ENCODE measurements at regions not wholly inside any gene's neighbourhood (a gene's known extent, or its start where the extent isn't known, plus 50 kb on each side); places are given as distances from the start of the nearest gene placed in this dataset.

DNA sequence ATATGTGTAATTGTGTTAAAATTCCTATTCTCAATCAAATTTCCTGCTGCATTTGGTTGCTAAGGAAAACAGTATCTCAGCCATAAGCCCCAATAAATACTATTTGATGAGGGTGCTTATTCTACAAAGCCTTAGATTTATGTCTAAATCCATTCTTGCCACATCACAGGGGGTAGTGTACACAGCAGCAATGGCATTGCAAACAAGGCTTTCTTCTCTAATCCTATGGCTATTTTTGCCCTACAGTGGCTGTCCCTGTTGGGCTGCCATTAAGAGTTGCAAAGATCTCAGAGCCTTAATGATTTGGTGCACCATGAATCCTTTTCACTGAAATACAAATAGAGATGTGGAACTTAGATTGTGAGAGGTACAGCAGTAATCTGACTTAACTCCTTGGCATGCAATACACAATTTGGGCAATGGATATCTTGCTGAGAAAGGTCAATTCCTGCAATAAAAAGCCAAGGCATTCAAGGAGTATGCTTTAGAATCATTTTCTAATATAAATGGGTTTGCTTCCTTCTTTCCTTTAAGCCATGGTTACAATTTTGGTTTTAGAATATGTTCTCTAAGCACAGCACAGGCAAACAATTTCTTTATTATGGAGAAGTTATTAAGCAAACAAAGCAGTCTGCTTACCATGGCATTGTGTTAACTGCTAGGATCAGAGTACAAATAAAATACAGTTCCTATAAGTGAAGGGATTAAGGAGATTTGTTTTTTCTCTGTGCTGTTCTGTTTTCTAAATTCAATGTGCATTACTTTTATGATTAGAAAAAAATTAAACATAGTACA is 69.8 kb upstream of the CD302 start:
- DNase-seq (ENCODE audit: low read depth) = no peak
- H3K4me3 ChIP-seq (ENCODE audit: low read depth, low read length) = no peak overlapping the region
- TF ChIP-seq, protein P1, sequence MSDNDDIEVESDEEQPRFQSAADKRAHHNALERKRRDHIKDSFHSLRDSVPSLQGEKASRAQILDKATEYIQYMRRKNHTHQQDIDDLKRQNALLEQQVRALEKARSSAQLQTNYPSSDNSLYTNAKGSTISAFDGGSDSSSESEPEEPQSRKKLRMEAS (IDR thresholded peaks at IDR 0.05; ENCODE audit: low read depth, low read length) = no peak
- TF ChIP-seq, protein P2, sequence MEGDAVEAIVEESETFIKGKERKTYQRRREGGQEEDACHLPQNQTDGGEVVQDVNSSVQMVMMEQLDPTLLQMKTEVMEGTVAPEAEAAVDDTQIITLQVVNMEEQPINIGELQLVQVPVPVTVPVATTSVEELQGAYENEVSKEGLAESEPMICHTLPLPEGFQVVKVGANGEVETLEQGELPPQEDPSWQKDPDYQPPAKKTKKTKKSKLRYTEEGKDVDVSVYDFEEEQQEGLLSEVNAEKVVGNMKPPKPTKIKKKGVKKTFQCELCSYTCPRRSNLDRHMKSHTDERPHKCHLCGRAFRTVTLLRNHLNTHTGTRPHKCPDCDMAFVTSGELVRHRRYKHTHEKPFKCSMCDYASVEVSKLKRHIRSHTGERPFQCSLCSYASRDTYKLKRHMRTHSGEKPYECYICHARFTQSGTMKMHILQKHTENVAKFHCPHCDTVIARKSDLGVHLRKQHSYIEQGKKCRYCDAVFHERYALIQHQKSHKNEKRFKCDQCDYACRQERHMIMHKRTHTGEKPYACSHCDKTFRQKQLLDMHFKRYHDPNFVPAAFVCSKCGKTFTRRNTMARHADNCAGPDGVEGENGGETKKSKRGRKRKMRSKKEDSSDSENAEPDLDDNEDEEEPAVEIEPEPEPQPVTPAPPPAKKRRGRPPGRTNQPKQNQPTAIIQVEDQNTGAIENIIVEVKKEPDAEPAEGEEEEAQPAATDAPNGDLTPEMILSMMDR (IDR thresholded peaks at IDR 0.05; ENCODE audit: low read depth, low read length) = no peak
- TF ChIP-seq MYC (IDR thresholded peaks at IDR 0.05; ENCODE audit: low read depth, low read length) (no peak), POLR2A (IDR thresholded peaks at IDR 0.05; ENCODE audit: extremely low read depth, insufficient read length) (no peak)

DNA sequence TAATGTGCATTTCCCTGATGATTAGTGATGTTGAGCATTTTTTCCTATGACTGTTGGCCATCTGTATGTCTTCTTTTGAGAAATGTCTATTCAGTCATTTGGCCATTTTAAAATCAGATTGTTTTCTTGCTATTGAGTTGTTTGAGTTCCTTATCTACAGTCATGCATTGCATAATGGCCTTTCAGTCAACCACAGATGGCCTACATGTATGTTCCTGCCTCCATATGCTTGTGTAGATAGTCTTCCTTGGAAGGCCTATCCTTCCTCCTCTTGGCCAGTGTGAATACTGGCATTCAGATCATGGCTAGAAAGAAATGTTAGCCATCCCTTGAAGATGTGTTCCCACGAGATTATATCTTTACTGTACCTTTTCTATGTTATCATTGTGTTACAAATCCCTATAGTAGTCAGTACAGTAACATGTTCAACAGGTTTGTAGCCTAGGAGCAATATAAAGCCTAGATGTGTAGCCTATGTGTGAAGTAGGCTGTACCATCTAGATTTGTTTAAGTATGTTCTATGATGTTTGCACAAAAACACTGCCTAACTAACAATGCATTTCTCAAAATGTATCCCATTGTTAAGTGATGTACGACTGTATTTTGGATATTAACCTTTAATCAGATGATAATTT is 65.6 kb upstream of the CD302 start:
- peak; percentile 9 for DNase-seq (ENCODE audit: low read depth)
- TF ChIP-seq, protein P2 (IDR thresholded peaks at IDR 0.05; ENCODE audit: low read depth, low read length) = no peak
- TF ChIP-seq MYC (IDR thresholded peaks at IDR 0.05; ENCODE audit: low read depth, low read length) = no peak
- TF ChIP-seq POLR2A (IDR thresholded peaks at IDR 0.05; ENCODE audit: extremely low read depth, insufficient read length) = no peak
- TF ChIP-seq, protein P1 (IDR thresholded peaks at IDR 0.05; ENCODE audit: low read depth, low read length) = no peak
- H3K4me3 ChIP-seq (ENCODE audit: low read depth, low read length) = no peak overlapping the region

DNA sequence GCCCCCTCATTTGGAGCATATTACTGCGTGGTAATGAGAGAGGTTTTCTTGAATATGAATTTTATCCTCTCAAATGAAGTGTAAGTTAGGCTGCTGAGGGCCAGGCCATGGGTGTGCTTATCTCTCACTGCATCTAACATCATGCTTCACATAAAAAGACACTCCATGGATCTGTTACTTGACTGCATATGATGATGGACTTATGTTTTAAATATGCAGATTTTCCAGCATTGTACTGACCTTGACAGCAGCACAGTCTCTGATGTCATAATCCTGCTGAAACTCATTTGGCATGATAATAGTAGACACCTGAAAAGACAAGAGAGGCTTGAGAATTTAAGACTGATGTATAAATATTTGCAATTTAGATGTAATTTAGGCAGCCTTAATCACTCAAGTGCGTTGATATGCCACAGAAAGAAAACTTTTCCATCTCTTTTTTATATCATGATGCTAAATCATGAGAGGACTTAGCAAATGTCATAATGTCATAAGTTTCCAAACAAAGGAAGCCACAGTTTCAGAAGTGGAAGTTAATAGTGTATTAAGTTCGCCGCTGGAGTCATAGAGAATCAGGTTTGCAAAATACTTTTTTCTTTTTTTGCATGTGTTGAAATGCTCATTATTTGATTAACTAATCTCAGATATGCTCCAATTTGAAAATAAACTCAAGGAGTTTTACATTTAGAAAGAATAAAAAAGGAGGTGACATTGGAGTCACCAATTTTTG is 62.7 kb upstream of the CD302 start:
- no peak for DNase-seq (ENCODE audit: low read depth)
- no peak overlapping the region for H3K4me3 ChIP-seq (ENCODE audit: low read depth, low read length)
- TF ChIP-seq MYC (IDR thresholded peaks at IDR 0.05; ENCODE audit: low read depth, low read length) = no peak
- TF ChIP-seq, protein P1 (IDR thresholded peaks at IDR 0.05; ENCODE audit: low read depth, low read length) = no peak
- TF ChIP-seq, protein P2 (IDR thresholded peaks at IDR 0.05; ENCODE audit: low read depth, low read length) = no peak
- no peak for TF ChIP-seq POLR2A (IDR thresholded peaks at IDR 0.05; ENCODE audit: extremely low read depth, insufficient read length)

DNA sequence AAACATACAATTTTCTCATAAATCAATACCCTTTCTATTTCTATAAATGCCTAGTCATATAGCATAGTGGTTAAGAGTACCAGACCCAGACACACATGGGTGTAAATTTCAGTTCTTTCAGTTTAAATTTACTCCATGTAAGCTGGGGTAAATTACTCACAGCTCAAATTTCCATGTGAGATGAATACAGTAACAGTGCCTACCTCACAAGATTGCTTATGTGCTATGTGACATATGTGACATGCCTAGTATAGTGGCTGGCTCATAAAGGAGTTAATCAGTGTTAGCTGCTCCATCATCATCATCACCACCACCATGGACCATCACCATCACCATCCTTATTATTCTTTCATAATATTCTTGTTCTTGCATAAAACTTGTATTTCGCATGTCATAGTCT is 61.6 kb upstream of the CD302 start:
- no peak for DNase-seq (ENCODE audit: low read depth)
- TF ChIP-seq, protein P1 (IDR thresholded peaks at IDR 0.05; ENCODE audit: low read depth, low read length) = no peak
- no peak for TF ChIP-seq MYC (IDR thresholded peaks at IDR 0.05; ENCODE audit: low read depth, low read length)
- TF ChIP-seq, protein P2 (IDR thresholded peaks at IDR 0.05; ENCODE audit: low read depth, low read length) = no peak
- no peak for TF ChIP-seq POLR2A (IDR thresholded peaks at IDR 0.05; ENCODE audit: extremely low read depth, insufficient read length)
- H3K4me3 ChIP-seq (ENCODE audit: low read depth, low read length) = no peak overlapping the region

DNA sequence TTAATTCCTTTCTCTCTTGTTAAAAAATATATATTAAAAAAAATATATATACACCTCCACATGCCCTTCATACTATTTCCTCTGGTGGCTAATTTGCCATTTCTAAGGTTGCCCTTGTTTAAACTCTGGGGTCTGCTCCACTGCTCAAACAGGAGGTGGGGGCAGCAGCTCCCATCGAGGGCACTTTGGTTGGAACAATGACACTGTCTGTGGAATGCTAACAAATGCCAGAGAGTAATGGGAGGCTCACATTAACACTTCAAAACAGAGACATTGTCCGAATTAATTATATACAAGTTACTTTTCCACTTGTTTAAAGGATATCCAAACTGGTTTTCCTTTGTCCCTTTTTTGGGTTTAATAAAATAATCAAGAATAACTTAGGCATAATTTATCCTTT is 58.8 kb upstream of the CD302 start:
- TF ChIP-seq, protein P2 (IDR thresholded peaks at IDR 0.05; ENCODE audit: low read depth, low read length) = no peak
- TF ChIP-seq MYC (IDR thresholded peaks at IDR 0.05; ENCODE audit: low read depth, low read length) (no peak), POLR2A (IDR thresholded peaks at IDR 0.05; ENCODE audit: extremely low read depth, insufficient read length) (no peak)
- TF ChIP-seq, protein P1 (IDR thresholded peaks at IDR 0.05; ENCODE audit: low read depth, low read length) = no peak
- no peak for DNase-seq (ENCODE audit: low read depth)

More for the DNA sequence above, 58.8 kb upstream of the CD302 start:
- no peak overlapping the region for H3K4me3 ChIP-seq (ENCODE audit: low read depth, low read length)

Data from NB4 (cell line).